Suppressor macrophage (primary cell): ENCODE measurements at regions not wholly inside any gene's neighbourhood (a gene's known extent, or its start where the extent isn't known, plus 50 kb on each side); places are given as distances from the start of the nearest gene placed in this dataset.

ENCODE experiments used
- DNase-seq, 4 experiments: peaks; one replicate each; pipeline ENCODE4 v3.0.0-alpha.2; 2020 to 2022

- no peak for DNase-seq
These were observed 118.4 kb upstream of the BTBD3 start for GRCh38 chr20:11799281-11799684.

DNA sequence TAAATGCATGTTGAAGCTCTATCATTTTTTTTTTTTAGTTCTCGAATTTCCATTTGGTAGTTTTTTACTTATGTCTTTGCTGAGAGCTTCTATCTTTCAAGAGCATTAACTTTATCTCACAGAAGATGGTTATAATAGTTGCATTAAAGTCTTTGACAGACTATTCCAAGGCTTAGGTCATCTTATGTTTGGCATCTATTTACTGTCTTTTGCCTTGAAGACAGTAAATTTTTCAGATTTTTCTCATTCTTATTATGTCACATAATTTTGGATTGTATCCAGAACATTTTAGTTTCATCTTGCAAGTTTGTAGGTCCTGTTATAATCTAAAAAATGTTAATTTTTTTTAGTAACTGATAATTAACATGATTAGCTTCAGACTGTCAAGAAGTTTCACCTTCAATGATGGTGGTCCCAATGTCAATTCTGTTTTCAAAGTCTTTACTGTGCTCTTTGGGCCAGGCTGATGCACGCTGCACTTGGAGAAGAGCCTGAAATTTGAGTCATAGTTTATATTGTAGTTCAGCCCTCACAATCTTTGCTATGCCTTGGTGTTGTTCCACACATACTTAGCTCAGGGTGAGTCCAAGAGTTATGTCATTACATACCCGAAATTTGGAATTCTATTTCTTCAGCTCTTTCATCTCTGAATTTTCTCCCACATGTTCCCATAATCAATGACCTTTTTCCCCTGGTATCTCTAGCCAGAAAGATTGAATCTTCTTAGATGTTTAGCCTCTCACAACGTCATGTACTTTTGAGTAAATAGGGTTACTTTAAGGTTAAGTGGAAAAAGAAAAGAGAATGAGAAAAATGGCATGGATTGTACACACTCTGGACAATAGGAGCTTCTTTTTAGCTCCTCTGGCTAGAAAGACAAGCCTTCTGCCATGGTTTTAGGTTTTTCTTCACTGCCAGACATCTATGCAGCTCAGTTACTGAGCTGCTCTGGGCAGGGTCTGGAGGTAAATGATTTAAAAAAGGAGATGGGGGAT, 110.3 kb upstream of the BTBD3 start:
- DNase-seq, result no peak

DNA sequence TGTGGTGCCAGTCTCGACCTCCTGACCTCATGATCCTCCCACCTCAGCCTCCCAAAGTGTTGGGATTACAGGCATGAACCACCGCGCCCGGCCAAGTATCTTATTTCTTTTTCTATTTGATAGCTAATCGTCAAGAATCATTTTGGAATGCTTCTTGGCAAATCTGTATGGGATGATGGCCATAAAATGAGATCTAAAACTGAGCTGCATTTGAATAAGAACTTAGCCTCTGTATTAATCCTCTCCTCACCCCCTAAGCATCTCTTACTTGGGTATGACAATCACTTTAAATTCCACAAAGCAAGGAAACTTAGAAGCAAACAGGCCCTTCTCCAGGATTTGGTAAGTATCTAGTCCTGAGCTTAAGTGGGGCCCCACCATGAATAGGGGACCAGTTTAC, 108.9 kb upstream of the BTBD3 start:
- no peak for DNase-seq

- no peak for DNase-seq
These were observed 107.2 kb upstream of the BTBD3 start for GRCh38 chr20:11810311-11811083.

GRCh38 chr20:11813106-11813890, 104.4 kb upstream of the BTBD3 start:
- no peak for DNase-seq

DNA sequence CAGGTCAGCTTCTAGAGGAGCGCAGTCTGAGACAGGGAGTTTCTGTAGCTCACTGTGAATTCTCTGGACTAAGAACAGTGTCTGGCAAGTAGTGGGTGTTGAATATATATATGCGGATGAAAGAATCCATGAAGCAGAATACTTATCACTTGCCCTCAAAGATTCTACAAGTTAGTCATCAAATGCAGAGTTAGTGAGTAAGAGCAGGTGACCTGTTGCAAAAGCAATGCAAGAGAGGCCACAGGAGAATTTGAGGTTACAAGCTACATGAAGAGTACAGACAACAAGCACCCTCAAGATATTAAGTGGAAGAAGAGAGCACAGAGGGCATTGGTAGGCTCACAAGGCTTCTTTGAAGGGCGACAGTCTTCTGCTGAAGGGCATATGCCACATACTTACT, 103.4 kb upstream of the BTBD3 start:
- DNase-seq, result no peak

DNA sequence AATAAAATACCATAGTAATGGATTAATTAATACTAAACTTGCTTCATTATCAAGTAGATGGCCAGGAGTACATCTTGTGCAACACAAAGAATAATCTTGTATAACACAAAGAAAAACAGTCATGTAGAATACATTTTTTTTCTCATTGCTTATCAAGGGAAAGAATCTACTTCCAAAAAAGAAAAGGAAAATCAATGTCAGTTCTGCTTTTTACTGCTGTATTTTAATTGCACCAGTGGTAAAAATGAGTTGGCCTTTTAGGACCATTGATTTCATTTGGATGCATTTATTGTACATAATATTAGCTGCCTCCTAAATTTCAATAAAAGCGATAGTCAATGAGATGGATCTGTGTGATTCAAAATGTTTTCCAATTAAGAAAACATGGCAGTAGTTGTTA, 96.9 kb upstream of the BTBD3 start:
- DNase-seq, result peak in 1 of 4 experiments; percentile 5

DNA sequence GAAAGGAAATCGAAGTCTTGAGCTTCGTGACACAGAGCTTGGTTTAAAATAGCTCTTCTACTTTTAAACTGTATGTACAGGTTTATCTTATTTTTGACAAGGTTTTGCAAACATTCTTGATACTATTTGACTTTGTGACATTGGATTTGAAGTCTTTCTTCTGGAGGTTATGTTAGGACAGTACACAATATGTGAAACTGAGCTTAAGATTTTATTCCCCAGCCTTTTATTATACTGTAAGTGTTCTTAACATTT, 95.2 kb upstream of the BTBD3 start:
- DNase-seq, result no peak

DNA sequence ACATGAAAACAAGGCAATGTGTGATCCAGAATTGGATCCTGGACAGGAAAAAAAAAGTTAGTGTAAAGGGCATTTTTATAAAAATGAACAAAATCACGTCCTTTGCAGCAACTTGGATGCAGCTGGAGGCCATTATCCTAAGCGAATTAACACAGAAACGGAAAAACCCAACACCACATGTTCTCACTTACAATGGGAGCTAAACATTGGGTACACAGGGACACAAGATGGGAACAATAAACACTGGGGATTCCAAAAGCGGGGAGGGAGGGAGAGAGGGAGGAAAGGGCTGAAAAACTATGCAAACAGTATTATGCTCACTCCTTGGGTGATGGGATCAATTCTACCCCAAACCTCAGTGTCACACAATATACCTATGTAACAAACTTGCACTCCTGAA, 91.4 kb upstream of the BTBD3 start:
- no peak for DNase-seq

DNA sequence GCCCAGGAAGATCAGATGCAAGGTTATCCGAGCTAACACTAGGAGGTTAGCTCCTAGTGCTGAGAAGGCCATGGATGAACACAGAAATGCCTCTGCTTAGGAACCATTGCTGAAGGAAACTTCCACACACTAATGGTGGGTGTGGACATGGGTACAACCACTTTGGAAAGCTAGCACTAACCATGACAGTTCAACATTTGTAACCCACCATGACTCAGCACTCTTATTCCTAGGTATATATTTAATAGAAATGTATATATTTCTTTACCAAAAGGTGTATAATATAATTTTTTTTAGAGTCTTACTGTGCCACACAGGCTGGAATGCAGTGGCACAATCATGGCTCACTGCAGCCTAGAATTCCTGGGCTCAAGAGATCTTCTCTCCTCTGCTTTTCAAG, 85.3 kb upstream of the BTBD3 start:
- no peak for DNase-seq

DNA sequence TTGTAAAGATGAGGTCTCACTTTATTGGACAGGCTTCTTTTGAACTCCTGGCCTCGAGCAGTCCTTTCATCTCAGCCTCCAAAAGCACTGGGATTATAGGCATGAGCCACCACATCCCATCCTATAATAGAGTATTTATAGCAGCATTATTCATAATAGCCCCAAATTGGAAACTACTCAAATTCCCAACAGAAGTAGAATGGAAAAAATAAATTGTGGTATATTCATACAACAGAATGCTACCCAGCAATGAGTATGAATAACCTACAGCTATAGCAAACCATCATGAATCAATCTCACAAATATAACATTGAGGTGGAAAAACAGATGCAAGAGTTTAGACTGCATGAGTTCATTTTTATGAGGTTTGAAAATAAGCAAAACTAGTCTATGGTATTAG, 84.8 kb upstream of the BTBD3 start:
- no peak for DNase-seq

DNA sequence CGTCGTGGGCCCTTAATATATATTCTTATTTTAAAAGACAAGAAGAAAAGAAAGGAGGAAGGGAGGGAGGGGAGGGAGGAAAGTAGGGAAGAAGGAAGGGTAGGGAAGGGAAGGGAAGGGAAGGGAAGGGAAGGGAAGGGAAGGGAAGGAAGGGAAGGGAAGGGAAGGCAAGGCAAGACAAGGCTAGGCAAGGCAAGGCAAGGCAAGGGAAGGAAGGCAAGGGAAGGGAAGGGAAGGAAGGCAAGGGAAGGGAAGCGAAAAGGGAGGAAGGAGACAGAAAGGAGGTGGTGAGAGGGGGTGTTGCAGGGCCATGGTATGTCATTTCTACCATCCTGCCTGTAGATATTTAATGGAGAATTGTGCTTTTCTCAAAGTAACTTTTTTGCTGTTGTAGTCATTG, 83.9 kb upstream of the BTBD3 start:
- DNase-seq, result no peak

DNA sequence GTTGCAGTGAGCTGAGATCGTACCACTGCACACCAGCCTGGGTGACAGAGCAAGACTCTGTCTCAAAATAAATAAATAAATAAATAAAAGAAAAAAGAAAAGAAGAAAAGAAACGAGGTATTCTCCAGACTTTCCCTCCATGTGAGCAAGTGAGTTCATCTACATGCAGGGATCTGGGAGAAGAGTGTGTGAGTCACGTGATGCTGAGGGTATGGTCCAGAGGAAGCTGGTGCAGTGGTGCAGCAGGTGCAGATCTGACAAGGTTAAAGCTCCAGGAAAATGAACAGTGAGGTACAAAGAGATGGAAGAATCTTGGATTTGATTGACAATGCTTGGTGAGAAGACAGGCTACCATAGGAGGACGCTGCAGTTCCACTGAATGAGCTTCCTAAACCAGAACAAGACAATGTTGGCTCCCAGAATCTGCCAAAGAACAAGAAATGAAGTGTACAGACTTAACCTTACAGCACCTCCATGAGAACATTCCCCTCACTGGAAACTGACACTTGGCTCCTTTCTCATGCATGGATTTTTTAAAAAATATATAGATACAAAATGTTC, 79.5 kb upstream of the BTBD3 start:
- DNase-seq, result no peak

- no peak for DNase-seq
These were observed 75.7 kb upstream of the BTBD3 start for GRCh38 chr20:11841972-11842461.

DNA sequence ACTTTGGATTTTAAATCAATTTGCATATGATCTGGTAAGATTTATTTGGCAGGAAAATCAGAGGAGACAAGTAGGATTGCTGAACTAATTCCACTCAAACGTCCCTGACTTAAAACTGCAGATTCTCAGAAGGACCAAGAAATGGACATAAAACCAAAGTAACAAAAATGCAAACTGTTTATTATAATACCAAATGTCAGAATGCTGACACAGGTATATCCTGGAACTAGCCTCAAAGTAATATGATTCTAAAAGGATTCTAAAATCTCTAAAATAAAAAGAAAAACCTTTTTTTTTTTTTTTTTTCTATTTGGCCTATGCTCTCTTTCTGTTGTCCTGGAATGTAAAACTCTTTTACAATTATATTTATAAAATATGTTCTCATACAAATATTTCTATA, 74.4 kb upstream of the BTBD3 start:
- no peak for DNase-seq

DNA sequence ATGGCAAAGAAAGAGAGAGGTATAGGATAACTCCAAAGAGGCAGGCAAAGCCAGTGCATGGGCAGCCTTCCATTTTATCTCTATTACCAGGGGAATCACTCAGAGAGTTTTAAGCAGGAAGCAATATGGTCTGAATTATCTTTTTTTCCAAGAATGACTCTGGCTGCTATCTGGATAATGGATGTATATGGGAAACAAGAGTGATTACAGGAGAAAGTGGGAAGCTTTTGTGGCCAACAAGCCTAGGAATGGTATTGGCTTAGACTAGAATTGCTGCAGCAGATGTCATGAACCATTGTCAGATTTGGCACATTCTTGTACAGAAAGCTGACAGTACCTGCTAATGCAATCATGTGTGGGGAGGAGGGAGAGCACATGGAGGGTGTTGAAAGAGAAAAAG, 73.0 kb upstream of the BTBD3 start:
- DNase-seq, result no peak

DNA sequence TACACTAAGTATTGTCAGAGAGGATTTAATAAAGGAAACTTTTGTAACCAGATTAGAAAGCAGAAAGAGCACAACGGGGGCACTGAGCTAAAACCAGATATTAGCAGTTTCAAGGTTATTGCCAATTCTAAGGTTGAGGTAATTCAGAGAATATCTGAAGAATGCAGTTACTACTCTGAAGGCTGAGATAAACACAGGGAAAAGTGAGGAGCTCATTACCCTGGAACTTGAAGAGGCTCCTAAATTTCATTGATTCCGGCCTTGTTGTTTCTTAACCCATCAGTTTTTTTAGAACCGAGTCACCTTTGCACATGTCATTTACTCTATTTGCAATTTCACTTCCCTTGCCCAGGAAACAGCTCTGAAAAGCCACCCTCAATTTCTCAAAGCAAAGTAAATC, 72.4 kb upstream of the BTBD3 start:
- DNase-seq, result no peak

DNA sequence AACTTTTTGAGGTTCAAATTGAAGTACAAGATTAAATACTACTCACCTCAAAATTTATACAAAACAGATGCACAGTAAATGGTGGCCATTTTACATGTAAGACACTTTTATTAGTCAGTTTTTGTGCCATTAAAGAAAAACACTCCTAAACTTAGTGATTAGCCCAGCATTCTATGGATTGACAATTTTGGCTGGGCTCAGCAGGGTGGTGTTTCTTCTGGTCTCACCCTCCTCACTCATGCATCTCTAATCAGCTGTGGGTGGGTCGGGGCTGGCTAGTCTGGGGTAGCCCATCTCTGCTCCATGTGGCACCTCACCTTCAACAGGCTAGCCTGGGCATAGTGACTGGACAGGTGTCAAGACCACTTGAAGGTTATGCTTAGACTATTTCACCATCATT, 71.6 kb upstream of the BTBD3 start:
- DNase-seq, result no peak

DNA sequence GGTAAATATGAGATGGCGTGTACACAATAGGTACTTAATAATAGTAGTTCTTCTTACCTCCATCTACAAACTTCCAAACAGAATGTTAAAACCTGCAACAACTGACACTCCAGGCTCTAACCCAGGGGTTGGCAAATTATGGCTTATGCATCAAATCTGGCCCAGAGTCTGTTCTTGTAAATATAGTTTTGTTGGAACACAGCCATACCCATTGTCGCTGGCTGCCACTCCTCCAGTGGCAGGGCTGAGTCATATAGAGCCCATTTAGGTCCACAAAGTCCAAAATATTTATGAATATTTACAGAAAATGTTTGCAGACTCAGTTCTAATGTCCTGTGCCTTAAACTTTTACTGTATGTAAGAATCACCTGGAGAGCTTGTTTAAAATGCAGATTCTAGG, 69.9 kb upstream of the BTBD3 start:
- no peak for DNase-seq

GRCh38 chr20:11849270-11849915, 68.3 kb upstream of the BTBD3 start:
- no peak for DNase-seq

DNA sequence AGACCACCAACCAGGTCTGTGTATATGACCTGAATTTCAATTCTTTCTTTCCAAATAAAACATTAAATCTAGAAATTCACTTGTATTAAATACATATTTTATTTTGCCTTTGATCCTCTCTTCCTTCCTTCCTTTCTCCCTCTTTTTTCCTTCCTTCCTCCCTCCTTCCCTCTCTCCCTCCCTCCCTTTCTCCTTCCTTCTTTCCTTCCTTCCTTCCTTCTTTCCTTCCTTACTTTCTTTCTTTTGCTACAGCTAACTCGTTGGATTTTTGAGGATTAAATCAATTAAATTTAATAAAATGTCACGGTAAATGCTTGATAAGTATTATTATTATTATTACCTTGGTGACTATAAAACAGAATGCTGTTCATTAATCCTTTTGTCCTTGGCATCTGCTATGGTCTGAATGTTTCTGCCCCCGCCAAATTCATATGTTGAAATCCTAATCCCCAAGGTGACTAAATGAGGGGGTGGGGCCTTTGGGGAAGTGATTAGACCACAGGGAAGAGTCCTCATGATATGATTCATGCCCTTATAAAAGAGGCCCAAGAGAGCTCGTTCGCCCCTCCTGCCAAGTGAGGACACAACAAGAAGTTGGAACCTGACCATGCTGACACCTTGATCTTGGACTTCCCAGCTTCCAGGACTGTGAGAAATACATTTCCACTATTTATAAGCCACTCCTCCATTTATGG, 67.6 kb upstream of the BTBD3 start:
- peak in 3 of 4 experiments; percentile 2 to 4 (median 4) for DNase-seq

DNA sequence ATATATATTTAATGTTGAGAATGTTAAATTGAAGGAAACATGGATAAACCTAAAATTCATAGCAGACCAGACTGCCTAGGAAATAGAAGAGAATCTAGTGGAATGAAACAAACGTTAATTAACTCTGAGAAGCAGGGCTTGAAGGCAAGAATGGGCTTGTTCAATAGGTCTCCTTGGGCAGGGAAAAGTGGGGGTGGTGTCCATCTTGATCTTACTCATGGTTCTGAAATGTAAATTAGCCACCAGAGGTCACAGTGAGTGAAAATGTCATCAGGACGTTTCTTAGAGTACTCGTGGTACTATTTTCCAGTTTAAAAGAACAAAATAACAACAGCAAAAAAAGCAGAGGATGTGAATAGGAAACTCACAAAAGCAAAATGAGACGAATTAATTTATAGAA, 66.8 kb upstream of the BTBD3 start:
- DNase-seq, result no peak
